H9 (cell line): ENCODE measurements at regions not wholly inside any gene's neighbourhood (a gene's known extent, or its start where the extent isn't known, plus 50 kb on each side); places are given as distances from the start of the nearest gene placed in this dataset.

Experiments
- DNase-seq: peaks from one replicate; pipeline ENCODE4 v3.0.0-alpha.2; 2017
- H2AFZ ChIP-seq: one replicate; pipeline ENCODE4 v1.6.1; 2013; ENCODE audit warnings: mild to moderate bottlenecking, low read length, control low read depth, moderate library complexity
- H2AK5ac ChIP-seq: 2 replicates; pipeline ENCODE4 v1.6.1; 2013; ENCODE audit warnings: low read length, control low read depth, mixed read lengths; ENCODE audit not compliant: insufficient read length
- H2BK120ac ChIP-seq: one replicate; pipeline ENCODE4 v1.6.1; 2013; ENCODE audit warnings: low read depth, mild to moderate bottlenecking, low read length, control low read depth, inconsistent platforms; ENCODE audit not compliant: poor library complexity, severe bottlenecking
- H2BK12ac ChIP-seq: 2 replicates; pipeline ENCODE4 v1.6.1; 2013; ENCODE audit warnings: low read length, control low read depth, mixed read lengths, low read depth; ENCODE audit not compliant: insufficient read length
- H2BK15ac ChIP-seq: 2 replicates; pipeline ENCODE4 v1.6.1; 2013; ENCODE audit warnings: low read depth, low read length, control low read depth
- H2BK20ac ChIP-seq: one replicate; pipeline ENCODE4 v1.6.1; 2013; ENCODE audit warnings: low read depth, mild to moderate bottlenecking, low read length, control low read depth, inconsistent platforms; ENCODE audit not compliant: poor library complexity, severe bottlenecking
- H2BK5ac ChIP-seq: 2 replicates; pipeline ENCODE4 v1.6.1; 2013; ENCODE audit warnings: low read length, control low read depth, mixed read lengths; ENCODE audit not compliant: insufficient read length
- H3K14ac ChIP-seq: 2 replicates; pipeline ENCODE4 v1.6.1; 2013; ENCODE audit warnings: low read length, control low read depth; ENCODE audit not compliant: insufficient read depth
- H3K18ac ChIP-seq: 2 replicates; pipeline ENCODE4 v1.6.1; 2013; ENCODE audit warnings: low read depth, mild to moderate bottlenecking, mixed read lengths, low read length, control low read depth; ENCODE audit not compliant: insufficient read length
- H3K23ac ChIP-seq: 2 replicates; pipeline ENCODE4 v1.6.1; 2013; ENCODE audit warnings: low read length, control low read depth, mixed read lengths, low read depth; ENCODE audit not compliant: insufficient read length
- H3K23me2 ChIP-seq: 2 replicates; pipeline ENCODE4 v1.6.1; 2013; ENCODE audit warnings: low read depth, mild to moderate bottlenecking, mixed read lengths, low read length, control low read depth; ENCODE audit not compliant: insufficient read length, poor library complexity, severe bottlenecking
- H3K27ac ChIP-seq: 2 replicates; pipeline ENCODE4 v1.5.1; 2013; ENCODE audit warnings: low read length, control low read depth, mixed read lengths, low read depth; ENCODE audit not compliant: insufficient read length
- H3K27me3 ChIP-seq: 2 replicates; pipeline ENCODE4 v1.6.1; 2013; ENCODE audit warnings: low read length, control low read depth, inconsistent platforms; ENCODE audit not compliant: insufficient read depth
- H3K4ac ChIP-seq: 2 replicates; pipeline ENCODE4 v1.6.1; 2013; ENCODE audit warnings: low read depth, mild to moderate bottlenecking, control low read depth, inconsistent platforms, low read length, moderate library complexity
- H3K4me1 ChIP-seq: 2 replicates; pipeline ENCODE4 v1.6.1; 2013; ENCODE audit warnings: low read length, control low read depth, inconsistent platforms; ENCODE audit not compliant: insufficient read depth
- H3K4me2 ChIP-seq: 2 replicates; pipeline ENCODE4 v1.6.1; 2013; ENCODE audit warnings: low read length, control low read depth, mixed read lengths; ENCODE audit not compliant: insufficient read length, insufficient read depth
- H3K56ac ChIP-seq: 2 replicates; pipeline ENCODE4 v1.6.1; 2013; ENCODE audit warnings: low read depth, mild to moderate bottlenecking, mixed read lengths, low read length, control low read depth; ENCODE audit not compliant: insufficient read length
- H3K79me1 ChIP-seq: 2 replicates; pipeline ENCODE4 v1.6.1; 2013; ENCODE audit warnings: low read depth, mild to moderate bottlenecking, moderate library complexity, low read length, control low read depth, inconsistent platforms; ENCODE audit not compliant: insufficient read depth, poor library complexity, severe bottlenecking
- H3K79me2 ChIP-seq: 2 replicates; pipeline ENCODE4 v1.6.1; 2013; ENCODE audit warnings: low read length, control low read depth, inconsistent platforms; ENCODE audit not compliant: insufficient read depth
- H3K9ac ChIP-seq: 2 replicates; pipeline ENCODE4 v1.6.1; 2013; ENCODE audit warnings: low read length, control low read depth, mixed read lengths; ENCODE audit not compliant: insufficient read length; ENCODE audit errors: extremely low read depth
- H3K9me3 ChIP-seq: one replicate; pipeline ENCODE4 v1.6.1; 2013; ENCODE audit warnings: low read depth, low read length, inconsistent platforms; ENCODE audit not compliant: control insufficient read depth
- H3T11ph ChIP-seq: one replicate; pipeline ENCODE4 v1.6.1; 2013; ENCODE audit warnings: mild to moderate bottlenecking, low read length, control low read depth, inconsistent platforms
- H4K20me1 ChIP-seq: one replicate; pipeline ENCODE4 v1.6.1; 2013; ENCODE audit not compliant: control insufficient read depth, insufficient read length, insufficient read depth
- H4K5ac ChIP-seq: 2 replicates; pipeline ENCODE4 v1.6.1; 2013; ENCODE audit warnings: low read depth, mild to moderate bottlenecking, mixed read lengths, low read length, control low read depth; ENCODE audit not compliant: insufficient read length
- H4K8ac ChIP-seq: replicated peaks from 2 replicates; pipeline ENCODE4 v1.6.1; 2013; ENCODE audit warnings: low read length, control low read depth, mixed read lengths, low read depth; ENCODE audit not compliant: insufficient read length
- H4K91ac ChIP-seq: 2 replicates; pipeline ENCODE4 v1.6.1; 2013; ENCODE audit warnings: low read depth, mild to moderate bottlenecking, moderate library complexity, mixed read lengths, low read length, control low read depth; ENCODE audit not compliant: insufficient read length
- H3K27ac Mint-ChIP-seq, 3 experiments: 2 replicates in 2 of 3; 3 replicates in 1 of 3; pipeline ENCODE4 v1.8.0; 2020 to 2021; ENCODE audit warnings: mixed read lengths in 3 of 3, mild to moderate bottlenecking in 1 of 3, moderate library complexity in 1 of 3
- H3K27me3 Mint-ChIP-seq: 2 replicates; pipeline ENCODE4 v1.8.0; 2021; ENCODE audit warnings: low read depth, mild to moderate bottlenecking, moderate library complexity, mixed read lengths
- H3K36me3 Mint-ChIP-seq, 3 experiments: 2 replicates in 2 of 3; 3 replicates in 1 of 3; pipeline ENCODE4 v1.8.0; 2020 to 2021; ENCODE audit warnings: low read depth in 3 of 3, mixed read lengths in 3 of 3; ENCODE audit not compliant: insufficient read depth in 1 of 3
- H3K4me1 Mint-ChIP-seq, 2 experiments: 2 replicates each; pipeline ENCODE4 v1.8.0; 2020; ENCODE audit warnings: mixed read lengths in 2 of 2
- H3K4me3 Mint-ChIP-seq, 2 experiments: 2 replicates in 1 of 2; 3 replicates in 1 of 2; pipeline ENCODE4 v1.8.0; 2020 to 2021; ENCODE audit warnings: mild to moderate bottlenecking in 2 of 2, mixed read lengths in 2 of 2, moderate library complexity in 1 of 2
- H3K9me3 Mint-ChIP-seq, 2 experiments: 2 replicates in 1 of 2; 3 replicates in 1 of 2; pipeline ENCODE4 v1.8.0; 2020; ENCODE audit warnings: mild to moderate bottlenecking in 2 of 2, mixed read lengths in 2 of 2, moderate library complexity in 1 of 2
- CTCF ChIP-seq: fragments of 200-600 bp; sonication (generic); conservative IDR thresholded peaks from 3 replicates; pipeline ENCODE4 v1.8.0; 2021; ENCODE audit warnings: antibody characterized with exemption, mild to moderate bottlenecking
- WGBS: extraction: QIAGEN DNeasy Blood & Tissue Kit; methylation state at CpG from one replicate; pipeline ENCODE4 v1.1.7; 2013; ENCODE audit warnings: missing lambda C conversion rate, low lambda C conversion rate, mixed read lengths; ENCODE audit not compliant: insufficient read length; ENCODE audit errors: extremely low coverage; 5-methylcytosine and 5-hydroxymethylcytosine counted together

GRCh38 chr5:82669720-82670119 is 391.6 kb upstream of the RPS23 start:
- Histone ChIP-seq H3K14ac (no peak overlapping the region), H3K79me1 (no peaks in the 10 kb centered on the region)
- no peak overlapping the region for H3K4me3 Mint-ChIP-seq

More at GRCh38 chr5:82669720-82670119, 391.6 kb upstream of the RPS23 start:
- Histone ChIP-seq H3K27me3 (no peaks in the 10 kb centered on the region), H2BK120ac (no peak overlapping the region), H3K18ac (no peak overlapping the region), H3K4ac (no peak overlapping the region), H3K9ac (no peak overlapping the region), H3K4me1 (no peaks in the 10 kb centered on the region; the same call in 1 of the 2 replicates), H3K56ac (no peak overlapping the region), H4K20me1 (no peaks in the 10 kb centered on the region), H3K23ac (no peak overlapping the region), H3K9me3 (no peaks in the 10 kb centered on the region), H3K23me2 (no peaks in the 10 kb centered on the region), H2BK15ac (no peak overlapping the region), H2AK5ac (no peak overlapping the region), H3K27ac (no peak overlapping the region), H3K4me2 (no peak overlapping the region), H4K8ac (no peak overlapping the region), H3T11ph (no peak overlapping the region), H2BK20ac (no peak overlapping the region), H4K91ac (no peak overlapping the region), H2BK5ac (no peak overlapping the region), H2AFZ (no peak overlapping the region), H2BK12ac (no peak overlapping the region), H4K5ac (no peak overlapping the region), H3K79me2 (no peaks in the 10 kb centered on the region)
- H3K36me3 Mint-ChIP-seq, result no peaks in the 10 kb centered on the region
- H3K9me3 Mint-ChIP-seq, result no peaks in the 10 kb centered on the region
- H3K27me3 Mint-ChIP-seq, result no peaks in the 10 kb centered on the region
- TF ChIP-seq CTCF, result no peak
- no CpG with 5 or more reads among the region's 1 CpG for WGBS
- peaks cover 0 to 6% of the 10 kb centered on the region in 2 experiments; a peak in 3 of 4 replicates for H3K4me1 Mint-ChIP-seq
- DNase-seq, result no peak
- H3K27ac Mint-ChIP-seq, result no peak overlapping the region
